ENCODE measurements at regions not wholly inside any gene's neighbourhood (a gene's known extent, or its start where the extent isn't known, plus 50 kb on each side); places are given as distances from the start of the nearest gene placed in this dataset.

- DNase-seq, result no peak
Measured at GRCh38 chr16:5607169-5607568, 509.6 kb upstream of the EEF2KMT start.

- no peak for DNase-seq
Measured at GRCh38 chr16:5605404-5605803, 507.8 kb upstream of the EEF2KMT start.

GRCh38 chr16:5604770-5605169 lies 507.2 kb upstream of the EEF2KMT start:
- peak; percentile 55 for DNase-seq

GRCh38 chr16:5603836-5604235 lies 506.2 kb upstream of the EEF2KMT start:
- DNase-seq, result no peak

- DNase-seq, result no peak
Measured at GRCh38 chr16:5601957-5602356, 504.4 kb upstream of the EEF2KMT start.

GRCh38 chr16:5598793-5599192 lies 501.2 kb upstream of the EEF2KMT start:
- DNase-seq, result no peak

- DNase-seq, result no peak
Measured at GRCh38 chr16:5595849-5596248, 498.3 kb upstream of the EEF2KMT start.

- DNase-seq, result no peak
Measured at GRCh38 chr16:5590416-5590815, 492.8 kb upstream of the EEF2KMT start.

GRCh38 chr16:5589812-5590373 lies 492.3 kb upstream of the EEF2KMT start:
- no peak for DNase-seq

- no peak for DNase-seq
Measured at GRCh38 chr16:5584109-5584508, 486.5 kb upstream of the EEF2KMT start.

- DNase-seq, result no peak
Measured at GRCh38 chr16:5582529-5582928, 484.9 kb upstream of the EEF2KMT start.

- no peak for DNase-seq
Measured at GRCh38 chr16:5581908-5582307, 484.3 kb upstream of the EEF2KMT start.

GRCh38 chr16:5581428-5581827 lies 483.8 kb upstream of the EEF2KMT start:
- no peak for DNase-seq

- DNase-seq, result no peak
Measured at GRCh38 chr16:5580772-5581171, 483.2 kb upstream of the EEF2KMT start.

- no peak for DNase-seq
Measured at GRCh38 chr16:5580296-5580695, 482.7 kb upstream of the EEF2KMT start.

- DNase-seq, result no peak
Measured at GRCh38 chr16:5578980-5579379, 481.4 kb upstream of the EEF2KMT start.

- no peak for DNase-seq
Measured at GRCh38 chr16:5577463-5577862, 479.9 kb upstream of the EEF2KMT start.

- DNase-seq, result no peak
Measured at GRCh38 chr16:5575646-5576245, 478.2 kb upstream of the EEF2KMT start.

- DNase-seq, result no peak
Measured at GRCh38 chr16:5575121-5575520, 477.5 kb upstream of the EEF2KMT start.

- no peak for DNase-seq
Measured at GRCh38 chr16:5572056-5572455, 474.5 kb upstream of the EEF2KMT start.

GRCh38 chr16:5571446-5571845 lies 473.9 kb upstream of the EEF2KMT start:
- DNase-seq, result no peak

- no peak for DNase-seq
Measured at GRCh38 chr16:5561800-5562199, 464.2 kb upstream of the EEF2KMT start.

GRCh38 chr16:5560084-5560483 lies 462.5 kb upstream of the EEF2KMT start:
- DNase-seq, result no peak

- no peak for DNase-seq
Measured at GRCh38 chr16:5557966-5558365, 460.4 kb upstream of the EEF2KMT start.

GRCh38 chr16:5557448-5557847 lies 459.9 kb upstream of the EEF2KMT start:
- no peak for DNase-seq

All from NCI-H2227 treated with DMSO at 0.1 percent for 48 hours (cell line).